ENCODE measurements at regions not wholly inside any gene's neighbourhood (a gene's known extent, or its start where the extent isn't known, plus 50 kb on each side); places are given as distances from the start of the nearest gene placed in this dataset.

GRCh38 chr14:58738876-58739275 is 101.1 kb downstream of the DACT1 start:
- Histone ChIP-seq H4K20me1 (replicated peaks; ENCODE audit: control insufficient read depth, extremely low read depth, insufficient read depth, low read length) (no peaks in the 10 kb centered on the region), H3K9me3 (replicated peaks; ENCODE audit: control insufficient read depth, insufficient read depth, low read length) (no peaks in the 10 kb centered on the region), H3K4me2 (ENCODE audit: insufficient read depth, low read length) (no peak overlapping the region), H3K36me3 (ENCODE audit: control insufficient read depth in 2 of 2, extremely low read depth in 1 of 2, insufficient read depth in 2 of 2, low read length in 2 of 2) (no peaks in the 10 kb centered on the region), H3K4me1 (ENCODE audit: control insufficient read depth, extremely low read depth, insufficient read depth, low read length) (no peaks in the 10 kb centered on the region), H3K9me1 (replicated peaks; ENCODE audit: control insufficient read depth, extremely low read depth, insufficient read depth, low read length) (no peaks in the 10 kb centered on the region), H3K27ac (ENCODE audit: insufficient read depth, low read depth, low read length) (no peak overlapping the region), H2AFZ (ENCODE audit: low read depth, low read length) (no peak overlapping the region), H3K27me3 (ENCODE audit: control insufficient read depth in 2 of 2, insufficient read depth in 2 of 2, low read length in 2 of 2) (peaks cover 0 to 2% of the 10 kb centered on the region in 2 experiments), H3K79me2 (ENCODE audit: control insufficient read depth, insufficient read depth, low read length) (no peaks in the 10 kb centered on the region), H3K4me3 (replicated peaks in 1 of 3; ENCODE audit: insufficient read depth in 1 of 3, low read depth in 1 of 3, low read length in 3 of 3) (no peak overlapping the region), H3K9ac (replicated peaks; ENCODE audit: extremely low read depth, insufficient read depth, low read length) (no peak overlapping the region)
- intact Hi-C loops (cut with micrococcal nuclease) (no loop called here), dilution Hi-C loops (cut with MboI; ENCODE audit: extremely low pct_ligation_motif_present, low sequenced_read_pairs) (no loop called here)
- DNase-seq (ENCODE audit: low read depth, low spot score) (no peak), FAIRE-seq (no peak)
- ChIA-PET CTCF (no interaction called here), POLR2A (no interaction called here)
- TF ChIP-seq POLR2AphosphoS5 (IDR thresholded peaks at IDR 0.05; ENCODE audit: insufficient read depth, low read depth, low read length) = no peak
- no peak for TF ChIP-seq CTCF (IDR thresholded peaks at IDR 0.05; ENCODE audit: extremely low read depth in 1 of 2, insufficient read depth in 1 of 2, low read depth in 1 of 2, low read length in 2 of 2)
- TF ChIP-seq EZH2 (IDR thresholded peaks at IDR 0.05; ENCODE audit: borderline replicate concordance, low read depth, low read length, severe bottlenecking) = no peak
- TF ChIP-seq FOS (IDR thresholded peaks at IDR 0.05; ENCODE audit: borderline replicate concordance, insufficient read depth, low read length) = no peak
- TF ChIP-seq POLR2A (IDR thresholded peaks at IDR 0.05; ENCODE audit: low read depth, low read length) = no peak
- no peak for TF ChIP-seq MAX (IDR thresholded peaks at IDR 0.05; ENCODE audit: insufficient read depth, insufficient read length)
- no peak for TF ChIP-seq MYC (IDR thresholded peaks at IDR 0.05; ENCODE audit: low read depth, low read length)
- no peak for TF ChIP-seq GATA2 (IDR thresholded peaks at IDR 0.05; ENCODE audit: insufficient read depth, insufficient read length, low read depth, low read length)
- no peak for TF ChIP-seq JUN (IDR thresholded peaks at IDR 0.05; ENCODE audit: borderline replicate concordance, insufficient read depth, insufficient read length, low read depth)
- no TSS peak for BruUV-seq (replicated peaks)
